H9 (cell line): ENCODE measurements at regions not wholly inside any gene's neighbourhood (a gene's known extent, or its start where the extent isn't known, plus 50 kb on each side); places are given as distances from the start of the nearest gene placed in this dataset.

Experiments used
- DNase-seq: peaks from one replicate; pipeline ENCODE4 v3.0.0-alpha.2; 2017
- H2AFZ ChIP-seq: one replicate; pipeline ENCODE4 v1.6.1; 2013; ENCODE audit warnings: mild to moderate bottlenecking, low read length, control low read depth, moderate library complexity
- H2AK5ac ChIP-seq: 2 replicates; pipeline ENCODE4 v1.6.1; 2013; ENCODE audit warnings: low read length, control low read depth, mixed read lengths; ENCODE audit not compliant: insufficient read length
- H2BK120ac ChIP-seq: one replicate; pipeline ENCODE4 v1.6.1; 2013; ENCODE audit warnings: low read depth, mild to moderate bottlenecking, low read length, control low read depth, inconsistent platforms; ENCODE audit not compliant: poor library complexity, severe bottlenecking
- H2BK12ac ChIP-seq: 2 replicates; pipeline ENCODE4 v1.6.1; 2013; ENCODE audit warnings: low read length, control low read depth, mixed read lengths, low read depth; ENCODE audit not compliant: insufficient read length
- H2BK15ac ChIP-seq: 2 replicates; pipeline ENCODE4 v1.6.1; 2013; ENCODE audit warnings: low read depth, low read length, control low read depth
- H2BK20ac ChIP-seq: one replicate; pipeline ENCODE4 v1.6.1; 2013; ENCODE audit warnings: low read depth, mild to moderate bottlenecking, low read length, control low read depth, inconsistent platforms; ENCODE audit not compliant: poor library complexity, severe bottlenecking
- H2BK5ac ChIP-seq: 2 replicates; pipeline ENCODE4 v1.6.1; 2013; ENCODE audit warnings: low read length, control low read depth, mixed read lengths; ENCODE audit not compliant: insufficient read length
- H3K14ac ChIP-seq: 2 replicates; pipeline ENCODE4 v1.6.1; 2013; ENCODE audit warnings: low read length, control low read depth; ENCODE audit not compliant: insufficient read depth
- H3K18ac ChIP-seq: 2 replicates; pipeline ENCODE4 v1.6.1; 2013; ENCODE audit warnings: low read depth, mild to moderate bottlenecking, mixed read lengths, low read length, control low read depth; ENCODE audit not compliant: insufficient read length
- H3K23ac ChIP-seq: 2 replicates; pipeline ENCODE4 v1.6.1; 2013; ENCODE audit warnings: low read length, control low read depth, mixed read lengths, low read depth; ENCODE audit not compliant: insufficient read length
- H3K23me2 ChIP-seq: 2 replicates; pipeline ENCODE4 v1.6.1; 2013; ENCODE audit warnings: low read depth, mild to moderate bottlenecking, mixed read lengths, low read length, control low read depth; ENCODE audit not compliant: insufficient read length, poor library complexity, severe bottlenecking
- H3K27ac ChIP-seq: 2 replicates; pipeline ENCODE4 v1.5.1; 2013; ENCODE audit warnings: low read length, control low read depth, mixed read lengths, low read depth; ENCODE audit not compliant: insufficient read length
- H3K27me3 ChIP-seq: 2 replicates; pipeline ENCODE4 v1.6.1; 2013; ENCODE audit warnings: low read length, control low read depth, inconsistent platforms; ENCODE audit not compliant: insufficient read depth
- H3K4ac ChIP-seq: 2 replicates; pipeline ENCODE4 v1.6.1; 2013; ENCODE audit warnings: low read depth, mild to moderate bottlenecking, control low read depth, inconsistent platforms, low read length, moderate library complexity
- H3K4me1 ChIP-seq: 2 replicates; pipeline ENCODE4 v1.6.1; 2013; ENCODE audit warnings: low read length, control low read depth, inconsistent platforms; ENCODE audit not compliant: insufficient read depth
- H3K4me2 ChIP-seq: 2 replicates; pipeline ENCODE4 v1.6.1; 2013; ENCODE audit warnings: low read length, control low read depth, mixed read lengths; ENCODE audit not compliant: insufficient read length, insufficient read depth
- H3K56ac ChIP-seq: 2 replicates; pipeline ENCODE4 v1.6.1; 2013; ENCODE audit warnings: low read depth, mild to moderate bottlenecking, mixed read lengths, low read length, control low read depth; ENCODE audit not compliant: insufficient read length
- H3K79me1 ChIP-seq: 2 replicates; pipeline ENCODE4 v1.6.1; 2013; ENCODE audit warnings: low read depth, mild to moderate bottlenecking, moderate library complexity, low read length, control low read depth, inconsistent platforms; ENCODE audit not compliant: insufficient read depth, poor library complexity, severe bottlenecking
- H3K79me2 ChIP-seq: 2 replicates; pipeline ENCODE4 v1.6.1; 2013; ENCODE audit warnings: low read length, control low read depth, inconsistent platforms; ENCODE audit not compliant: insufficient read depth
- H3K9ac ChIP-seq: 2 replicates; pipeline ENCODE4 v1.6.1; 2013; ENCODE audit warnings: low read length, control low read depth, mixed read lengths; ENCODE audit not compliant: insufficient read length; ENCODE audit errors: extremely low read depth
- H3K9me3 ChIP-seq: one replicate; pipeline ENCODE4 v1.6.1; 2013; ENCODE audit warnings: low read depth, low read length, inconsistent platforms; ENCODE audit not compliant: control insufficient read depth
- H3T11ph ChIP-seq: one replicate; pipeline ENCODE4 v1.6.1; 2013; ENCODE audit warnings: mild to moderate bottlenecking, low read length, control low read depth, inconsistent platforms
- H4K20me1 ChIP-seq: one replicate; pipeline ENCODE4 v1.6.1; 2013; ENCODE audit not compliant: control insufficient read depth, insufficient read length, insufficient read depth
- H4K5ac ChIP-seq: 2 replicates; pipeline ENCODE4 v1.6.1; 2013; ENCODE audit warnings: low read depth, mild to moderate bottlenecking, mixed read lengths, low read length, control low read depth; ENCODE audit not compliant: insufficient read length
- H4K8ac ChIP-seq: replicated peaks from 2 replicates; pipeline ENCODE4 v1.6.1; 2013; ENCODE audit warnings: low read length, control low read depth, mixed read lengths, low read depth; ENCODE audit not compliant: insufficient read length
- H4K91ac ChIP-seq: 2 replicates; pipeline ENCODE4 v1.6.1; 2013; ENCODE audit warnings: low read depth, mild to moderate bottlenecking, moderate library complexity, mixed read lengths, low read length, control low read depth; ENCODE audit not compliant: insufficient read length
- H3K27ac Mint-ChIP-seq, 3 experiments: 2 replicates in 2 of 3; 3 replicates in 1 of 3; pipeline ENCODE4 v1.8.0; 2020 to 2021; ENCODE audit warnings: mixed read lengths in 3 of 3, mild to moderate bottlenecking in 1 of 3, moderate library complexity in 1 of 3
- H3K27me3 Mint-ChIP-seq: 2 replicates; pipeline ENCODE4 v1.8.0; 2021; ENCODE audit warnings: low read depth, mild to moderate bottlenecking, moderate library complexity, mixed read lengths
- H3K36me3 Mint-ChIP-seq, 3 experiments: 2 replicates in 2 of 3; 3 replicates in 1 of 3; pipeline ENCODE4 v1.8.0; 2020 to 2021; ENCODE audit warnings: low read depth in 3 of 3, mixed read lengths in 3 of 3; ENCODE audit not compliant: insufficient read depth in 1 of 3
- H3K4me1 Mint-ChIP-seq, 2 experiments: 2 replicates each; pipeline ENCODE4 v1.8.0; 2020; ENCODE audit warnings: mixed read lengths in 2 of 2
- H3K4me3 Mint-ChIP-seq, 2 experiments: 2 replicates in 1 of 2; 3 replicates in 1 of 2; pipeline ENCODE4 v1.8.0; 2020 to 2021; ENCODE audit warnings: mild to moderate bottlenecking in 2 of 2, mixed read lengths in 2 of 2, moderate library complexity in 1 of 2
- H3K9me3 Mint-ChIP-seq, 2 experiments: 2 replicates in 1 of 2; 3 replicates in 1 of 2; pipeline ENCODE4 v1.8.0; 2020; ENCODE audit warnings: mild to moderate bottlenecking in 2 of 2, mixed read lengths in 2 of 2, moderate library complexity in 1 of 2
- WGBS: extraction: QIAGEN DNeasy Blood & Tissue Kit; methylation state at CpG from one replicate; pipeline ENCODE4 v1.1.7; 2013; ENCODE audit warnings: missing lambda C conversion rate, low lambda C conversion rate, mixed read lengths; ENCODE audit not compliant: insufficient read length; ENCODE audit errors: extremely low coverage; 5-methylcytosine and 5-hydroxymethylcytosine counted together
- TF ChIP-seq, protein P1 (sequence below): fragments of 200-600 bp; sonication (generic); conservative IDR thresholded peaks from 3 replicates; pipeline ENCODE4 v1.8.0; 2021; ENCODE audit warnings: antibody characterized with exemption, mild to moderate bottlenecking

DNA sequence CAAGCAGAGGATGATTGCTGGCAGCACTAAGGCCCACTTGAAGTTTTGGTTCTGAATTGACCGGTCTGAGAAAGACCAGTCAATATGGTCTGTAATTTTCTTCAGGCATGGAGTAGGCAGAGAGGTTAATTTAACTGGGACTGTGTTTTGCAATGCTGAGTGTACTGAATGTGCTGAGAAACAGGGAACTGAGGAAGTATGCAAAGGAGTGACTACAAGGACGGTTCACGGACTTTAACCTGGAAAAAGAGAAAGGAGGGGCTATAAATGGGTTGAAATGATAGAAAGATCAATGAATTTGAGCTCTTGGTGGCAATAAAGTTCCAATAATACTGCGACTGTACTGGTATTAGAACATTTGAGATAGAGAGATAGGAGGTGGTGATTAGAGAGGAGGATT, 84.5 kb downstream of the MAGEB17 start:
- Mint-ChIP-seq H3K27ac (no peak overlapping the region), H3K27me3 (no peaks in the 10 kb centered on the region), H3K36me3 (peaks cover 3 to 9% (median 5%) of the 10 kb centered on the region in 3 experiments; a peak in 5 of 7 replicates), H3K4me3 (no peak overlapping the region), H3K4me1 (no peaks in the 10 kb centered on the region), H3K9me3 (peaks cover 7 to 8% of the 10 kb centered on the region in 2 experiments)
- H2AK5ac ChIP-seq: no peak overlapping the region
- no peak overlapping the region for H2BK12ac ChIP-seq
- H2BK120ac ChIP-seq: no peak overlapping the region
- H3K4me2 ChIP-seq: no peak overlapping the region
- H3K9me3 ChIP-seq: no peaks in the 10 kb centered on the region
- peaks cover 8% of the 10 kb centered on the region; the same call in 1 of the 2 replicates for H3K4me1 ChIP-seq
- TF ChIP-seq, protein P1, sequence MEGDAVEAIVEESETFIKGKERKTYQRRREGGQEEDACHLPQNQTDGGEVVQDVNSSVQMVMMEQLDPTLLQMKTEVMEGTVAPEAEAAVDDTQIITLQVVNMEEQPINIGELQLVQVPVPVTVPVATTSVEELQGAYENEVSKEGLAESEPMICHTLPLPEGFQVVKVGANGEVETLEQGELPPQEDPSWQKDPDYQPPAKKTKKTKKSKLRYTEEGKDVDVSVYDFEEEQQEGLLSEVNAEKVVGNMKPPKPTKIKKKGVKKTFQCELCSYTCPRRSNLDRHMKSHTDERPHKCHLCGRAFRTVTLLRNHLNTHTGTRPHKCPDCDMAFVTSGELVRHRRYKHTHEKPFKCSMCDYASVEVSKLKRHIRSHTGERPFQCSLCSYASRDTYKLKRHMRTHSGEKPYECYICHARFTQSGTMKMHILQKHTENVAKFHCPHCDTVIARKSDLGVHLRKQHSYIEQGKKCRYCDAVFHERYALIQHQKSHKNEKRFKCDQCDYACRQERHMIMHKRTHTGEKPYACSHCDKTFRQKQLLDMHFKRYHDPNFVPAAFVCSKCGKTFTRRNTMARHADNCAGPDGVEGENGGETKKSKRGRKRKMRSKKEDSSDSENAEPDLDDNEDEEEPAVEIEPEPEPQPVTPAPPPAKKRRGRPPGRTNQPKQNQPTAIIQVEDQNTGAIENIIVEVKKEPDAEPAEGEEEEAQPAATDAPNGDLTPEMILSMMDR: no peak
- no peak overlapping the region for H3K56ac ChIP-seq
- H2BK5ac ChIP-seq: no peak overlapping the region
- no peaks in the 10 kb centered on the region for H3K27me3 ChIP-seq
- no peak overlapping the region for H3K18ac ChIP-seq
- no peaks in the 10 kb centered on the region for H3K79me1 ChIP-seq
- H4K20me1 ChIP-seq: no peaks in the 10 kb centered on the region
- H3T11ph ChIP-seq: no peak overlapping the region
- no peaks in the 10 kb centered on the region for H3K79me2 ChIP-seq
- no peak overlapping the region for H2AFZ ChIP-seq
- no peaks in the 10 kb centered on the region for H3K23me2 ChIP-seq
- H4K5ac ChIP-seq: no peak overlapping the region
- H3K4ac ChIP-seq: no peak overlapping the region
- H4K8ac ChIP-seq: no peak overlapping the region
- H4K91ac ChIP-seq: no peak overlapping the region
- H3K9ac ChIP-seq: no peak overlapping the region
- whole genome bisulfite sequencing: no CpG with 5 or more reads among the region's 4 CpGs
- H2BK15ac ChIP-seq: no peak overlapping the region
- DNase-seq: no peak
- no peak overlapping the region for H2BK20ac ChIP-seq
- no peak overlapping the region; the same call in 1 of the 2 replicates for H3K14ac ChIP-seq
- H3K27ac ChIP-seq: no peak overlapping the region
- no peak overlapping the region for H3K23ac ChIP-seq
